Thymus (tissue), 11 donors: ENCODE measurements at regions not wholly inside any gene's neighbourhood (a gene's known extent, or its start where the extent isn't known, plus 50 kb on each side); places are given as distances from the start of the nearest gene placed in this dataset.

Source experiments
- DNase-seq, 9 donors: peaks; one replicate each; pipeline ENCODE4 v3.0.0-alpha.2; 2013; ENCODE audit warnings: low spot score in 9 of 9, low read depth in 6 of 9, missing footprints in 1 of 9
- H3K27ac ChIP-seq, 2 donors: one replicate each; pipeline ENCODE4 v1.5.1; 2013; ENCODE audit warnings: control low read depth in 1 of 2, low read depth in 1 of 2, low read length in 1 of 2, mild to moderate bottlenecking in 1 of 2, moderate library complexity in 1 of 2
- H3K27me3 ChIP-seq, 2 donors: one replicate each; pipeline ENCODE4 v1.5.1; 2013; ENCODE audit warnings: low read length in 1 of 2; ENCODE audit not compliant: control insufficient read depth in 2 of 2, insufficient read depth in 1 of 2
- H3K36me3 ChIP-seq, 2 donors: one replicate each; pipeline ENCODE4 v1.5.1; 2013; ENCODE audit warnings: low read length in 1 of 2, mild to moderate bottlenecking in 1 of 2, moderate library complexity in 1 of 2; ENCODE audit not compliant: control insufficient read depth in 2 of 2, insufficient read depth in 2 of 2
- H3K4me1 ChIP-seq, 2 donors: one replicate each; pipeline ENCODE4 v1.5.1; 2013; ENCODE audit warnings: low read length in 2 of 2; ENCODE audit not compliant: control insufficient read depth in 2 of 2, insufficient read depth in 2 of 2
- H3K4me3 ChIP-seq, 2 donors: one replicate each; pipeline ENCODE4 v1.5.1; 2013; ENCODE audit warnings: low read length in 2 of 2, control low read depth in 1 of 2, mild to moderate bottlenecking in 1 of 2
- H3K9me3 ChIP-seq, 2 donors: one replicate each; pipeline ENCODE4 v1.5.1; 2013; ENCODE audit warnings: low read length in 1 of 2, mild to moderate bottlenecking in 1 of 2; ENCODE audit not compliant: control insufficient read depth in 2 of 2, insufficient read depth in 1 of 2
- WGBS: extraction: QIAGEN DNeasy Blood & Tissue Kit; methylation state at CpG from one replicate; pipeline ENCODE4 v1.1.7; 2013; 5-methylcytosine and 5-hydroxymethylcytosine counted together
- donor health status: healthy.

DNA sequence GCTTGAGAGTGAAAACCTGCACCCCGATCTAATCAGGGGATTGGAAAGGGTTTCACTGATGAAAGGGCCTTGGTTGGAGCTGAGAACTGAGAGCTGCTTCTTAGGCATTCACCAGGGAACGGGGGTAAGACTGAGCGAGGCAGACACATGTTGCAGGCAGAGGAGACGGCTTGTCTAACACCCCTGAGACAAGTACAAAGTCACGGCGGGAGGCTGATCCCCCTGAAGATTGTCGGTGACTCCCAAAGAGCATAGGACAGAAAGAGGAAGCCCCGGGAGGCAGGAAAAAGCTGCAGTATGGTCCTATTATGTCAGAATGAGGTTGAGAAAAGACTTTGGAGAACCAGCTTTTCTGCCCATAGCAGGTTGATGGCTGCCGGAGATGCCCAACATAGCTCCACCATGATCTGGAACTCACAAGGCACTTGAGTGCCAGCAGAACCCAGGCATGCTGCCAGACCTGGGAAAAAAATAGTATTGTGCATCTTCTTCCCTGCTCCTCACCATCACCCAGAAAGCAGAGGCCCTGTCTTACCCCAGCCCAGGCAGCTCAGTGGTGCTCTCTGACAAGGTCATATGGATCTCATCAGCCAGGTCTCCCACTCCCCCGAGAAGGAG is 463.9 kb upstream of the PROX1 start:
- no peaks in the 10 kb centered on the region for H3K9me3 ChIP-seq
- H3K27ac ChIP-seq = no peak overlapping the region
- H3K36me3 ChIP-seq = no peaks in the 10 kb centered on the region
- H3K27me3 ChIP-seq = no peaks in the 10 kb centered on the region
- no peak overlapping the region for H3K4me3 ChIP-seq
- WGBS = 60% methylated on average over 10 of the region's 10 CpGs
- H3K4me1 ChIP-seq = no peaks in the 10 kb centered on the region
- DNase-seq = no peak

DNA sequence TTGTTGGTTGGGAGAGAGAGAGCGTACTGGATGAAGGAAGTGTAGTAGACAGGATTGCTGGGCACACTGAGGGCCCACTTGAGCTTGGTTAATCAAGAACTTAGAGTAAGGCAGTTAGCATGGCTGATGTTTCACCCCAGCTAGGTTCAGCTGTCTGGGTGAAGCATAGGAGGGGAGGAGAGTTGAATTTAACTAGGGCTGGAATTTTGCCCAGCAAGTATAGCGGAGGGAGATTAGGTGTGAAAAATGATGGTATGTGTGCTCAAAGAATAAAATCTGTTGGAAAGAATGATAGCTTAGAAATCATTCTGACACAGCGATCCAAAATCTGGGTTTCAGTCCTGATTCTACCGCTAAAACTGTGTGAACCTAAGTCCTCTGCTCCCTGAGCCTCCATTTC is 461.5 kb upstream of the PROX1 start:
- Histone ChIP-seq H3K27me3 (no peaks in the 10 kb centered on the region), H3K9me3 (no peaks in the 10 kb centered on the region), H3K36me3 (no peaks in the 10 kb centered on the region), H3K4me1 (no peaks in the 10 kb centered on the region), H3K27ac (no peak overlapping the region), H3K4me3 (no peak overlapping the region)
- no peak for DNase-seq
- WGBS = 97% methylated on average over 4 of the region's 4 CpGs

DNA sequence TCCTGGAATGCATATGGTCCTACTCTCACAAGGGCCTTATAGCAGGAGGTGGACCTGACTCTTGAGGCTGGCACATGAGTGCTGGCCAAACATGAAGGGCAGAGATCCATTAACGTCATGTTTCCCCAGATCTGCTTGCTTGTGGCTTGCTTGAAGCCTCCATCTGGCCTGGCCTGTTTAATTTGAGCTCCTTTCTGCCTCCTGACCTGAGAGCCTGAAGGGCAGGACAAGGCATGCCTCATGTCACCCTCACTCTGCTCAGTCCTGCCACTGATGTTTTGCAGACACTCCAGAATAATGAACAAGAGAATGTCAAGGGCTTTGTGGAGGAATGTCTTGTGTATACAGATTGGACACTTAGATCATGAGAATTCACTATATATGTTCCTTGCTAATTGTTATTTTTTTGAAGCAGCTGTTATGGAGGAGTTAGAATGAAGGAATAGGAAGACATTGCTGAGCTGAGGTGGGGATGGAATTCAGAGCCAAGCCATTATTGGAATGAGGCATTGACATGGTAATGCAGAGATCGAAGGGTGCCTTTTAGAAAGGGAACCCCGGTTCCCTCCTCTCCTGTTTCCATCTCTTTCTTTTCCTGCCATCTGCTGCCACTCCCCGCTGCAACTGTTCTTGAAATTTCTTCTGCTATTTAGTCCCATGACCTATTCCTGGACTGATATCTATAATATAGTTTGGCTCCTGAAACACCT is 457.0 kb upstream of the PROX1 start:
- H3K9me3 ChIP-seq = no peaks in the 10 kb centered on the region
- WGBS = 85% methylated on average over 4 of the region's 4 CpGs
- H3K27ac ChIP-seq = no peak overlapping the region
- no peaks in the 10 kb centered on the region for H3K4me1 ChIP-seq
- H3K4me3 ChIP-seq = no peak overlapping the region
- DNase-seq = no peak
- H3K27me3 ChIP-seq = no peaks in the 10 kb centered on the region
- H3K36me3 ChIP-seq = no peaks in the 10 kb centered on the region

DNA sequence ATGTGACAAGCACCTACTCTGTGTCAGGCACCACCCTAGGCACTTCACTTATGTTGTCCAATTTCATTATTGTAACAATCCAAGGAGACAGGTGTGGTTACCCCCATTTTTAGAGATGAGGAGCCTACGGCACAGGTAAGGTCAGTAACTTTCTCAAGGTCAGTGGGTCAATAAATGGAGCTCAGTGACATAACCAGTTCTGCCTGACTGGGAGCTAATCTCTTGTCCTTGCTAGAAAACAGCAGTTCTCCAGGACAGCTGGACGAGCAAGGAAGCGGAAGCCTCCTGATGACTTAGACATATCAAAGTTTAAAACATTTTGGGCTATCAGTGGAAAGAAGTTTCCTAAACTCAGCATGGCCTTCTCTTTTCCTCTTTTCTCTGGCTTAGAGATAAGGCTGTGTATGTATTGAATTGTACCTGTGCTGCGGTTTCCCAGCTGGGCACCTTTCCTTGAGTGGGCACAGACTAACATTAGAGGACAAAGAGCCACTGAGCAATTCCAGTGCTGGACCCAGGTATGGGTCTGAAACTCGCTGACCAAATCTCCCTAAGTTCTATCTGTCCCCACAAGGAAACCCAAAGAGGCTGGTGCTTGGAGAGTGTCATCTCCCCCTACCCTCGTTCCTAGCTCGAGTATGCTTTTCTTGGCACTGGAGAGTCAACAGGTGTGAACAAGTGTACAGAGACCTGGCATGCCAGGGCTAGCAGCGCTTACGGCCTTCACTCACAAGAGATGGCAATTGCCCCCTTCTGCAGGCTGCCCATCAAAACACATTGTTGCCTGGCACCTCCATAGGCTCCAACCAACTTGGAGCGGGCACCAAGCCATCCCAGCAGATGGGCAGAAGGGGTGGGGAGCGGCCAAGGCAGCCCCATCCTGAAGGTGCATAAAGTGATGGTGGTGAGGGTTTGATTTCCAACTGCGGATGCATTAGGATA is 456.1 kb upstream of the PROX1 start:
- whole genome bisulfite sequencing = 95% methylated on average over 12 of the region's 12 CpGs
- H3K27me3 ChIP-seq = no peaks in the 10 kb centered on the region
- no peak overlapping the region for H3K27ac ChIP-seq
- H3K9me3 ChIP-seq = no peaks in the 10 kb centered on the region
- no peaks in the 10 kb centered on the region for H3K4me1 ChIP-seq
- no peaks in the 10 kb centered on the region for H3K36me3 ChIP-seq
- DNase-seq = no peak
- no peak overlapping the region for H3K4me3 ChIP-seq

DNA sequence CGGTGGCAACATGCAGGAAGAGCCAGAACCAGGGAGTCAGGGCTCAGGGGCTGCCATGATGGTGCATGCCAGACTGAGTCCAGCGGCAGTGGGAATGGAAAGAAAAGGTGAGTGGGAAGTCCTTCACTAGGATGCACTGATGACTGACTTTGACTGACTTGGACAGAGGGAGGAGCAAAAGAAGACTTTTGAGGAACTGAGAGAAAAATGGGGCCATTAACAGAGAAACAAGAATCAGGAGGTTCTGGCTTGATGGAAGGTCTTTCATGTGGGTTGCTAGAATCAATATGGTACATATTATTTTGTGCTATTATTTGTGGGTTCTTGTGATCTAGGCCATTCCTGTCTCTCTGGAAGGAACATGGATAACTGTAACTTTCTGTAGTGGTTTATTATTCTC is 454.6 kb upstream of the PROX1 start:
- H3K27me3 ChIP-seq = no peaks in the 10 kb centered on the region
- 90% methylated on average over 2 of the region's 2 CpGs for WGBS
- H3K4me1 ChIP-seq = no peaks in the 10 kb centered on the region
- H3K9me3 ChIP-seq = no peaks in the 10 kb centered on the region
- H3K27ac ChIP-seq = no peak overlapping the region
- H3K4me3 ChIP-seq = no peak overlapping the region
- H3K36me3 ChIP-seq = no peaks in the 10 kb centered on the region
- no peak for DNase-seq

DNA sequence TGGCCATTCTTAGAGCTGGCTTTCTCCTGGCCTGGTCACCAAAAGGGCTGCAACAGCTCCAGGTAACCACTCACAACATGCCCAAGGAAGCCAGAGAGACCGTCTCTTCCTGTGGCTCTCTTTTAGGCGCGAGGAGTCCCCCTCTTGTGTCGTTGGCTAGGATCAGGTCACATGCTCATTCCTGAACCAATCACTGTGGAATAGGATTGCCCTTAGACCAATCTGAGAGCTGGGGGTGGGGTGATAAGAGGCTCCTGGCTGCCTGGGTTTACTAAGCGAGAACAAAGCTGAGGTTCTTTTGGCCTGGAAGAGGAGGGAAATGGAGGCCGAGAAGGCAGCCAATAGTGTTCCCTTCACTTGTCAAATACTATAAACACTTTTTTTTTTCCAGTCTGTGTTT is 452.1 kb upstream of the PROX1 start:
- Histone ChIP-seq H3K27me3 (no peaks in the 10 kb centered on the region), H3K4me3 (no peak overlapping the region), H3K4me1 (no peaks in the 10 kb centered on the region), H3K36me3 (no peaks in the 10 kb centered on the region), H3K9me3 (no peaks in the 10 kb centered on the region), H3K27ac (no peak overlapping the region)
- DNase-seq = no peak
- 97% methylated on average over 6 of the region's 6 CpGs for WGBS

DNA sequence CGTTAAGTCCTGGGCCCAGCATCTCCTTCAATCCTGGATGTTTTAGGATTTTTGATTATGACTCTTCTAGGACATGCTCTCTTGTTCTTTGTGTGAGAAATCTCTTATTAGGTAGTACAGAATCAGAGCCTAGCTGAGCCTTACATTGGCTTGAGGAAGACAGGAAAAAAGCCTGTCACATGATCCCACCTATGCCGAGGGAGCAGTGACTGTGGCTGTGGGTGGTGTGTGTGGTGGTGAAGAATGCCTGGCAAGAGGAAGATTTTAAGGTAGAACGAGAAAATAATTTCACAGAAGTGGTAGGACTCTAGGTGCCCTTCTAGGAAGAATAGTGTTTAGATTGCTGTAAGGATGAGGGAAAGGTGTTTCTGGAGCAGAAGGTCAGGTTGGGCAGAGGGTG is 449.5 kb upstream of the PROX1 start:
- no peaks in the 10 kb centered on the region for H3K4me1 ChIP-seq
- DNase-seq = no peak
- H3K9me3 ChIP-seq = no peaks in the 10 kb centered on the region
- H3K27me3 ChIP-seq = no peaks in the 10 kb centered on the region
- no peak overlapping the region for H3K27ac ChIP-seq
- no peaks in the 10 kb centered on the region for H3K36me3 ChIP-seq
- H3K4me3 ChIP-seq = no peak overlapping the region
- WGBS = 70% methylated on average over 3 of the region's 3 CpGs

DNA sequence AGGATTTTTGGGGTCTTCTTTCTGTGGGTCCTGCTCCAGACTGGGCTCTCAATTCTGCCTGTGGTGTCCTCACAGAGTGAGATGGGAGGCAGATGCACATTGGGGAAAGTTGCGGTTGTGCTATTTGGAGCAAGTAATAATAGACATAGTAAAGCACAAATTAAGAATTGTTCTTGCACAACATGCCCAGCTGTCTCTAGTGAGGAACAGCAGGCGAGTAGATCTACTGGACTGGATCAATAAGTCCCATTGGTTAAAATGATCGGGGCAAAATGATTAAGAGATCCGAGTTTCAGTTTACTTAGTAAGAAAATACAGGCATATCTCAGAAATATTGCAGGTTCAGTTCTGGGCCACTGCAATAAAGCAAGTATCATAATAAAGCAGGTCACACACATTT is 448.3 kb upstream of the PROX1 start:
- Histone ChIP-seq H3K4me1 (no peaks in the 10 kb centered on the region), H3K4me3 (no peak overlapping the region), H3K9me3 (no peaks in the 10 kb centered on the region), H3K27ac (no peak overlapping the region), H3K36me3 (no peaks in the 10 kb centered on the region), H3K27me3 (no peaks in the 10 kb centered on the region)
- no peak for DNase-seq
- WGBS = 96% methylated on average over 4 of the region's 4 CpGs

DNA sequence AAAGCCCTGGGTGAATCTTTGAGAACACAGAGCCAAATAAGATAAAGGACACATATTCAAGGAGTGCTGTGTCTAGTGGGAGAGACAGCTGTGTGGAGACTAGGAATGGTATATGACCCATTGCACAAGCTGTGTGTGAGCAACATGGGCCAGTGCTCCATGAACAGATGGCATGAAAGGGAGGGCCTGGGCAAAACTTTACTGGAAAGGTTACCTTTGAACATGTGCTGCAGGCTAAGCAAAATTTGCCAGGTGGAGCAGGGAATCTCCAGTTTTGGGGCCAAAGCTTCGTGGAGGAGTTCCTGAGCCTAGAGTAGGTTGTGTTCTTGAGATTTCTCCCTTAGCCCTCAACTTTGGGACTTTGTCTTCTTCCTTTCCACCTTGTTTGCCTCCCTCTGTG is 446.1 kb upstream of the PROX1 start:
- Histone ChIP-seq H3K4me3 (no peak overlapping the region), H3K36me3 (no peaks in the 10 kb centered on the region), H3K4me1 (no peaks in the 10 kb centered on the region), H3K9me3 (no peaks in the 10 kb centered on the region), H3K27me3 (no peaks in the 10 kb centered on the region), H3K27ac (no peak overlapping the region)
- DNase-seq = no peak
- 39% methylated on average over 1 of the region's 1 CpG for WGBS
